Lower lobe of right lung (tissue), 2 donors: ENCODE measurements at regions not wholly inside any gene's neighbourhood (a gene's known extent, or its start where the extent isn't known, plus 50 kb on each side); places are given as distances from the start of the nearest gene placed in this dataset.
"Not testable (repeated sequence)": the region's sequence is repeated elsewhere in the genome, so short reads cannot be mapped to it uniquely, and the experiment has no call there.

Experiments
- ATAC-seq, 2 donors: fragments of 200-7000 bp; cut with Tn5 transposase; one replicate each; pipeline ENCODE4 v1.9.1; 2020 to 2022; ENCODE audit warnings: mild to moderate bottlenecking in 2 of 2, moderate library complexity in 2 of 2
- DNase-seq: peaks from one replicate; pipeline ENCODE4 v3.0.0-alpha.2; 2020
- H3K27ac ChIP-seq: fragments of 200-600 bp; one replicate; pipeline ENCODE4 v1.8.0; 2022
- H3K27me3 ChIP-seq: fragments of 200-600 bp; one replicate; pipeline ENCODE4 v1.8.0; 2022; ENCODE audit warnings: low read depth
- H3K36me3 ChIP-seq: fragments of 200-600 bp; one replicate; pipeline ENCODE4 v1.8.0; 2022; ENCODE audit warnings: mild to moderate bottlenecking
- H3K4me1 ChIP-seq: fragments of 200-600 bp; one replicate; pipeline ENCODE4 v1.8.0; 2022
- H3K4me3 ChIP-seq: fragments of 200-600 bp; one replicate; pipeline ENCODE4 v1.8.0; 2022; ENCODE audit warnings: mild to moderate bottlenecking
- H3K9me3 ChIP-seq: fragments of 200-600 bp; one replicate; pipeline ENCODE4 v1.8.0; 2022
- intact Hi-C: fragments of 100-400 bp; cut with DNase I; formaldehyde crosslinking; loops from one replicate; pipeline ENCODE4 v1.11.0; 2022
- TF ChIP-seq, protein P1 (sequence below): fragments of 200-600 bp; IDR thresholded peaks from one replicate; pipeline ENCODE4 v1.8.0; 2022; ENCODE audit warnings: antibody characterized with exemption, mild to moderate bottlenecking
- donor health status: DM: no; HTN: yes; CAD: no; lungs with severe emphysema.

DNA sequence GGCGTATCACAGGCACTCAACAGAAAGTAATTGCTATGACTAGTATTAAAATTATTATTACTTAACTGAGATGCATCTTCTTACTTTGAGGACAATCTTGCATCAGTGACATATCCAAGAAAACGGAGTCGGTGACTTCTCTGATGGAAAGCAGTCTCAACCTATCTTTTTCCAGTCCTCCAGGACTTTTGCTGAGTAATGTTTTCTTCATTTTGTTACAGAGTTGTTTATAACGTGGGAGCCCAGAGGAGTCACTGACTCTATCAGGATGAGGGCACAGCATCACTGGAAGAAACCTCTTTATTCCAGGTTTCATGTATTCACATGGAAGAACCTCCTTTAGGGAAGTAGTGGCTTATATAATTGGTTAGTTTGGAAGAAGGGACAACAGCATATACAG is 51.5 kb upstream of the MELK start:
- Histone ChIP-seq H3K9me3 (no peaks in the 10 kb centered on the region), H3K4me1 (no peaks in the 10 kb centered on the region), H3K27me3 (no peaks in the 10 kb centered on the region), H3K4me3 (no peak overlapping the region), H3K36me3 (no peaks in the 10 kb centered on the region), H3K27ac (no peak overlapping the region)
- DNase-seq (no peak), ATAC-seq (no peak)
- TF ChIP-seq, protein P1, sequence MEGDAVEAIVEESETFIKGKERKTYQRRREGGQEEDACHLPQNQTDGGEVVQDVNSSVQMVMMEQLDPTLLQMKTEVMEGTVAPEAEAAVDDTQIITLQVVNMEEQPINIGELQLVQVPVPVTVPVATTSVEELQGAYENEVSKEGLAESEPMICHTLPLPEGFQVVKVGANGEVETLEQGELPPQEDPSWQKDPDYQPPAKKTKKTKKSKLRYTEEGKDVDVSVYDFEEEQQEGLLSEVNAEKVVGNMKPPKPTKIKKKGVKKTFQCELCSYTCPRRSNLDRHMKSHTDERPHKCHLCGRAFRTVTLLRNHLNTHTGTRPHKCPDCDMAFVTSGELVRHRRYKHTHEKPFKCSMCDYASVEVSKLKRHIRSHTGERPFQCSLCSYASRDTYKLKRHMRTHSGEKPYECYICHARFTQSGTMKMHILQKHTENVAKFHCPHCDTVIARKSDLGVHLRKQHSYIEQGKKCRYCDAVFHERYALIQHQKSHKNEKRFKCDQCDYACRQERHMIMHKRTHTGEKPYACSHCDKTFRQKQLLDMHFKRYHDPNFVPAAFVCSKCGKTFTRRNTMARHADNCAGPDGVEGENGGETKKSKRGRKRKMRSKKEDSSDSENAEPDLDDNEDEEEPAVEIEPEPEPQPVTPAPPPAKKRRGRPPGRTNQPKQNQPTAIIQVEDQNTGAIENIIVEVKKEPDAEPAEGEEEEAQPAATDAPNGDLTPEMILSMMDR: no peak
- intact Hi-C loops: no loop called here

DNA sequence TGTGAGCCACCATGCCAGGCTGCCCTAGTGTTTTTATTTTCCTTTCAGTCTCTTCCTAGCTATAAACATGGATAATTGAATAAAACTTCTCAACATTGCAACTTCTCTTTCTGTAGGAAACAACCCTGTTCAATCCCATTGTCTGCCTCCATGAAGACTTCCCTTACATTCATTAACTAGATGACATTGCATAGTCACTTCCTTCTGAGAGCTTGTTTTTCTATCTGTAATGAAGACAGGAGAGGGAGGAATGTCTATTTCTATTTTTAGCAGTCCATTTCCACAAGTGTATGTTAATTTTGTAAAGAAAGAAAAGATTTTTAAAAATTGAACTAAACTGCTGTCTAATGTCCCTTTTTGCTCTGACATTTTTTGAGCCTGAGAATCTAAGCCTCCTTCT is 55.6 kb upstream of the MELK start:
- Histone ChIP-seq H3K27me3 (no peaks in the 10 kb centered on the region), H3K4me1 (no peaks in the 10 kb centered on the region), H3K9me3 (no peaks in the 10 kb centered on the region), H3K36me3 (no peaks in the 10 kb centered on the region), H3K27ac (no peak overlapping the region), H3K4me3 (no peak overlapping the region)
- intact Hi-C loops: no loop called here
- ATAC-seq (no peak), DNase-seq (no peak)
- TF ChIP-seq, protein P1: no peak

DNA sequence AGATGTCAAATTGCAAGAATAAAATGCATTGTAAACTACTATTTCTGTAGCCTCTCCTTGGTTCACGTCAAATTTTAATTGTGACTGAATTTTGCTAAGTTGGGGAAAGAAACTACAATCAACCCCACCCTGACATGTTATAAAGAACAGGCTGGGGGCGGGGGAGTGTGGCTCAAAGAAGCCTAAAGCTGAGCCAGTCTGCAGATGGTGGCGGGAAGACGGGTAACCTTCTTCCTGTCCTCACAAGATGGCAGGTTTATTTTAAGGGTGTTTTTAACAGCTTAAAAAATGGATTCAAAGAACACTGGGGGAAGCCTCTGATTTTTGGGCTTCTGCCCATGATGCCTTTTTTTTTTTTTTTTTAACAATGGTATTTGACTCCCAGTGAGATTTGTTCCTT is 68.5 kb upstream of the MELK start:
- no peak for ATAC-seq
- Histone ChIP-seq H3K4me1 (no peaks in the 10 kb centered on the region), H3K9me3 (no peaks in the 10 kb centered on the region), H3K36me3 (no peaks in the 10 kb centered on the region), H3K4me3 (no peak overlapping the region), H3K27me3 (no peaks in the 10 kb centered on the region), H3K27ac (no peak overlapping the region)
- TF ChIP-seq, protein P1: no peak
- no peak for DNase-seq
- intact Hi-C loops: no loop called here

DNA sequence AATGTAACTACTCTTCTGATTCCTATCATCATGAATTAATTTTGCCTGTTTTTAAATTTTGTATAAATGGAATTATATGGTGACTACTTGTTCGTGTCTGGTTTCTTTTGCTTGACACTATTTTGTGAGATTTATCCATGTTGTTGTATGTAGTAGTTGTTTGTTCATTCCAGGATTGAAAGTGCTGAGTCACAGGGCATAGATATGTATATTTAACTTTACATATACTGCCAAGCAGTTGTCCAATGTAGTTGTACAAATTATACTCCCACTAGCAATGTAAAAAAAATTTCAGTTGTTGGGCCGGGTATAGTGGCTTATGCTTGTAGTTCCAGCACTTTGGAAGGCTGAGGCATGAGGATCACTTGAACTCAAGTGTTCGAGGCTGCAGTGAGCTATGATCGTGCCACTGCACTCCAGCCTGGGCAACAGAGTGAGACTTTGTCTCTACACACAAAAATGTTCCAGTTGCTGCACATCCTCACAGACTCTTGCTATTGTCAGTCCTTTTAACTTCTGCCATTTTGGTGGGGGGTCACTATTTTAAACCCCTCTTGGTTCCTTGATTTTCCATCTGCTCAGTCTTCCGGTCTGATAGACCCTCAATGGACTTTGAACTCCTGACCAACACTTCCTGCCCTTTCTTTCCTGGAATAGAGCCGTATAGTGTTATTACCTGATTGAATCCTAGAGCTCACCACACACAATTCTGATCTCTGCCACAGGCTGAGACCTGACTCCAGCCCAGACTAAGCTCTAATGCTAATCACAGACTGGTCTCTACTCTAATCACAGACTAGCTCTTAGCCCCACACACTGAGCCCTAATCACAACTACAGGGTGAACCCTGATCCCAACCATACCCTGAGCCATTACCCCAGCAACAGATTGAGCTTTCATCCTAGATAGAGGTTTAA is 69.3 kb upstream of the MELK start:
- H3K4me1 ChIP-seq: no peaks in the 10 kb centered on the region
- intact Hi-C loops: no loop called here
- no peaks in the 10 kb centered on the region for H3K9me3 ChIP-seq
- no peak overlapping the region for H3K4me3 ChIP-seq
- no peaks in the 10 kb centered on the region for H3K27me3 ChIP-seq
- ATAC-seq (no peak), DNase-seq (no peak)
- TF ChIP-seq, protein P1: no peak
- no peak overlapping the region for H3K27ac ChIP-seq
- no peaks in the 10 kb centered on the region for H3K36me3 ChIP-seq

DNA sequence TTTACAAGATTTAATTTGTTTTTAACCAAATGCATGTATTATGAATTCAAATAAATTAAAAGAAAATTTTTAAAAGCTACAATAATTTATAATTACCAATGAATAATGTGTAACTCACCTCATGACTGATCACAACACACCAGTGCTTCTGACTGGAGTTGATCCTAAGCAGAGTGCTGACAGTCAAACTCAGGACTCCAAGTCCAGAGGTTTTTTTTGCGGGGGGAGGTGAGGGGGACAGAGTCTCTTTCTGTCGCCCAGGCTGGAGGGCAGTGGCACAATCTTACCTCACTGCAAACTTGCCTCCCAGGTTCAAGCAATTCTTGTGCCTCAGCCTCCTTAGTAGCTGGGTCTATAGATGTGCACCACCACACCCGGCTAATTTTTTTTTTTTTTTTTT is 71.0 kb upstream of the MELK start:
- H3K27ac ChIP-seq: no peak overlapping the region
- TF ChIP-seq, protein P1: no peak
- intact Hi-C loops: no loop called here

DNA sequence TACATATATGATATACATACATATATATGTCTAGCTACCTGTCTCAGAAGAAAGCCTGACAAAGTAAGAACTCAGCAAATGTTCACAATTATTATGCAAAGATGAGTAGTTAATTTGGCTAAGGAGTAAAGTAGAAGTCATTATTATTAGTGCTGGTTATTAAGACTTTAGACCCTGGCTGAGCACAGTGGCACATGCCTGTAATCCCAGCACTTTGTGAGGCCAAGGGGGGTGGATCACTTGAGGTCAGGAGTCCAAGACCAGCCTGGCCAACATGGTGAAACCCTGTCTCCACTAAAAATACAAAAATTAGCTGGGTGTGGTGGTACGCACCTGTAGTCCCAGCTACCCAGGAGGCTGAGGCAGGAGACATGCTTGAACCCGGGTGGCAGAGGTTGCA is 71.8 kb upstream of the MELK start:
- H3K4me3 ChIP-seq, H3K27me3 ChIP-seq, intact Hi-C loops, H3K27ac ChIP-seq, H3K36me3 ChIP-seq, H3K9me3 ChIP-seq, H3K4me1 ChIP-seq, DNase-seq, ATAC-seq: not testable (repeated sequence)

More for the DNA sequence above, 71.0 kb upstream of the MELK start:
- H3K4me3 ChIP-seq: no peak overlapping the region
- no peaks in the 10 kb centered on the region for H3K4me1 ChIP-seq
- DNase-seq: no peak
- no peaks in the 10 kb centered on the region for H3K27me3 ChIP-seq
- H3K9me3 ChIP-seq: no peaks in the 10 kb centered on the region
- H3K36me3 ChIP-seq: no peaks in the 10 kb centered on the region
- no peak for ATAC-seq
